A549 (cell line): ENCODE measurements at regions not wholly inside any gene's neighbourhood (a gene's known extent, or its start where the extent isn't known, plus 50 kb on each side); places are given as distances from the start of the nearest gene placed in this dataset.

Experiments
- CBX8 ChIP-seq: fragments of 200-600 bp; sonication (generic); IDR thresholded peaks from 2 replicates; pipeline ENCODE4 v1.6.1; 2016
- MAFK ChIP-seq: fragments of 450-650 bp; IDR thresholded peaks from 2 replicates; pipeline ENCODE4 v1.6.1; 2014; ENCODE audit not compliant: partially characterized antibody

- TF ChIP-seq MAFK (no peak), CBX8 (no peak)
Observed at GRCh38 chr2:56104962-56105361, 78.8 kb upstream of the CCDC85A start.
